ENCODE measurements at regions not wholly inside any gene's neighbourhood (a gene's known extent, or its start where the extent isn't known, plus 50 kb on each side); places are given as distances from the start of the nearest gene placed in this dataset.
A peak's percentile ranks its signal among the peaks of the same experiment; 100 is the strongest.

- no peak for DNase-seq
Measured at GRCh38 chr3:116849261-116849688, 139.7 kb downstream of the TUSC7 start.

DNA sequence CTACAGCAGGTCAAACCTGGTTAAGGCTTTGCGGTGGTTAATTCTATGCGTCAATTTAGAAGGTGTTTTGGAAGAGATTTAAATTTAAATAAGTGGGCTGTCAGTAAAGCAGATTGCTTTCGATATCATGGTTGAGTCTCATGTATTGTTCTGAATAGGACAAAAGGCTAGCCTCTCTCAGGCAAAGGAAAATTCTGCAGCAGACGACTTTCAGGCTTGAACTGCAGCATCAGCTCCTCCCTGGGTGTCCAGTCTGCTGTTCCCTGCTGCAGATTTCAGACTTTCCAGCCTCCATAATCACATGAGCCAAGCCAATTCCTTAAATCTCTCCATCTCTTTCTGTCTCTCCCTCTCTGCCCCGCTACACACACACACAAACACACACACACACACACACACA lies 143.2 kb downstream of the TUSC7 start:
- DNase-seq: no peak

DNA sequence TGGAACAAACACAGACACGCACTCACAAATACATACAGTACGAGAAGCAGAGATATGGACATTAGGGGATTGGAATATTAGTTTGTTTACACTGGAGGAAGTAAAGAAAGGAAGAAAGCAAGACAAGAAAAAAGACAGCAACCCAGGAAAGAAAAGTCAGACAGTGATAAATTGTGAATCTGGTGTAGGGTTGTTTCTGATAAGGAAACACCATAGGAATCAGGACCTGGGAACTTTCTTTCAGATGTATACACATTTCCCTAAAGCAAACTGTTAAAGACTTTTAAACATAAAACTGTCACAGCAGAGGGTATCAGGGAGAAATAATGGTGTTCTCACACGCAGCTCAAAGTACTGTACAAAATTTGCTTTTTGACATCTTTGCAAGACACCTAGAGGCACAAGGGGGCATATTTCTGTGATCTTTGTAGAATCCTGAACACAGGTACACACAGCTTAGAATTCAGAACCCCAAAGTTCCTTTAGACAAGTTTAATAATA lies 153.7 kb downstream of the TUSC7 start:
- no peak for DNase-seq

- DNase-seq: peak; percentile 1 to 25
Measured at GRCh38 chr3:116863822-116864589, 154.4 kb downstream of the TUSC7 start.

DNA sequence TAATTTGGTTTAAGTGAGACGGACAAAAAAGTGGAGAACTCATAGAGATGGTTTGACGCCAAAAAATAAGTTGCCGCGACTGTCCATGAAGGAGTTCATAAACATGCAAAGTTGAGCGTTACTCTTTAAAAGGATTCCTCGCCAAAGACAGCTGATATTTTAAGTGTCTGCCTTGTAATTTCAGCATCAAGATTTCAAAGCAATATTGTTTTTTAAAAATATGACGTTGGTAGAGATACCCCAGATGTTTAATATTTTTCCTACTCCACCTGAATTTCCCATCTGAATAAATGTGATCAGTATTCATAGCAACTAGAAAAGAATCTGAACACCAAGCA lies 155.0 kb downstream of the TUSC7 start:
- no peak for DNase-seq

DNA sequence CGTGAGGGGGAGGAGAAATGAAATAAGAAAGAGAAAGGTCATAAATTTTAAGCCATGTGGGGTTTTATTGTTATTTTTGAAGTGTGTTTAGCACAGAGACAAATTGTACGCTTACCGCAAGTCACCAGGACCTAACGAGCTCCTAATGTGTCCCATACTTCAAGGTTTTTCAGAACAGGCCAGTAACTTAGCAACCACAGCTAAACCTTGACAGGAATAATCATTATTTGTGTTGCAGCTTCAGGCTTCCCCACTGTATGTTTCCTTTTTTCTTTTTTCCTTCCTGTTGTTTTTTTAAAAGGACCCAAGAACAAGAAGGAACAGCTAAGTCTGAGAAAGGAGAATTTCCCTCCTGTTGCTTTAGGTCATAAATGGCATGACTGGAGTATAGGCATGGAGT lies 160.8 kb downstream of the TUSC7 start:
- no peak for DNase-seq

DNA sequence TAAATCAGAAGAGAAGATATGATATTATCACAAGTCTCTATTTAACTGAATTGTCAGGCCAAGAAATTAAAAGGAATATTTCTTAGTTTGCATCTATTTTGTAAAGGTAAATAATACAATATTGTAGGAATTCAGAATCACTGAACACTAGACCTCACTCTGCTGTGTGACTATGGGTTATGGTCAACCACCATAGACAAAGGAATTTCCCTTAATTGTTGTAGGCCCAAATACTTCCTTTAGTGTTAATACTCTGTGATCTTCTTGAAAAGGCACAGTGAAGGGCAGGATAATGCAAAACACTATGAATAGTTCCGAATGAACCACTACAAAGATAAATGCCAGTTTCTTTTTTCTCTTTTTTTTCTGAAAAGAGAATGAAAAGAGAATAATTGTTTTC lies 162.3 kb downstream of the TUSC7 start:
- no peak for DNase-seq

DNA sequence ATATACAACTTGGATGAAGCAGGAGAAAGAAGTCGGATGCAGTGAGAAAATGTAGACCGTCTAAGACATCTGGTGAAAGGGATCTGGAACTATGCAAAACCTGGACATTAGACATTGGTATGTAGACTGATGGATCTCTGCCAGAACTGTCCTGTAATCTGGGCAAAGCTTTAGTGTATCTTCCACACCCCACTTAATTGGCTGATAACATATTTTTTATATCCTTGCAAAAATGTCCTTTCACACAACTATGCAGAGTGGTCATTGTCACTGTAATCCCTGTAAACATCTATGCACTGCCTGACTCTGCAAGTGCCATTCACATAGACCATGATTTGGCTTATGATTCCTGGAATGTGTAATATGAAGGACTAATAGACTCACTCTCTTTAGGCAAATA lies 163.1 kb downstream of the TUSC7 start:
- DNase-seq: no peak

DNA sequence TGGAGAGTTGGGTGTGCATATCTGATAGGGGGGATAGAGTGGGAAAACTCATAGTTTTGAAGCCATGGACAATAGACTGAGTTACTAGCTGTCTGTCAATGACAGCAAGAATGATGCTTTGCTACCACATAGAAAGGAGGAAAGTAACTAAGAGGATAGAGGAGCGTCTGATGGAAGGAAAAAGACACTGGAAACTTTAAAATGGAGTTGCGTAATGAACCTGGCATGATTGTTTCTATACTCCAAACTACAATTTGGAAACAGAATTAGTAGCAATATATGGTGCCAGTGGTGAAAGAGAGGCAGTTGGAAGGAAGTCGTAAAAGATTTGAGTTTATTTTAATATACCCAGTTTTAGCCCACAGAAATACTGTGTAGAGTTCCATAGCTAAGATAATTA lies 163.6 kb downstream of the TUSC7 start:
- DNase-seq: no peak

- DNase-seq: no peak
Measured at GRCh38 chr3:116877968-116878367, 168.4 kb downstream of the TUSC7 start.

- no peak for DNase-seq
Measured at GRCh38 chr3:116886202-116886893, 176.8 kb downstream of the TUSC7 start.

DNA sequence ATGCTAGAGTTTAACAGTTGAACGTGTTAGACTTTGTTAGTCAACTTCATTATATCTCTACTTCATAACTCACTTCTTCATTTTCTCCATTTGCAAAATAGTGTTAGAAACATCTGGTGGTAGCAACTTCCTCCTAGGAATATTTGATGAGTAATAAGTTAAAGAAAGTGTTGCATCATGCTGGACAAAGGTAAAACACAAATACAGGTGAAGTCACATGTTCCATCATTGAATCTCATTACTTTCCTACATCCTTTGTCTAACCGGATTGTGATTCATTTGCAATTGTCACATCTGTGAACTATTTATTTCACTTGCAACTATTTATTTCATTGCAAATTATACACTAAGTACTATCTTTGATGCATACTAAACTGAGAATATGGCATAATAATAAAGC lies 186.5 kb downstream of the TUSC7 start:
- no peak for DNase-seq

DNA sequence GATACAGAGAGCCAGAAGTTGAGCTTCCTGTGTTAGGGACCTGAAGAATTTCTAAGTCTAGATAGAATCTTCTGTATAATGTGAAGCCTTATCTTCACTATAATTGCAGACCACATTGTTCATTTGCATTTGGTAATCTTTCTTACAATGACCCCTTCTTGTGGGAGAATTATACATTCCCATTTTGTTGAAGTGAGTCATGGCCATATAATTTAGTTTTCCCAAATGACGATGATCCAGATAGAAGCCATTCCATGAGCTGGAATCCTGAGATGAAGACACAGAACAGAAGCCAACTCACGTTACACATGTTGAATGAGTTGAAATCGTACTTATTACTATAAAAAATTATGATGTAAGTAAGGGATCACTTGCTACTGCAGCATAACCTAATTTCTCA lies 187.8 kb downstream of the TUSC7 start:
- no peak for DNase-seq

DNA sequence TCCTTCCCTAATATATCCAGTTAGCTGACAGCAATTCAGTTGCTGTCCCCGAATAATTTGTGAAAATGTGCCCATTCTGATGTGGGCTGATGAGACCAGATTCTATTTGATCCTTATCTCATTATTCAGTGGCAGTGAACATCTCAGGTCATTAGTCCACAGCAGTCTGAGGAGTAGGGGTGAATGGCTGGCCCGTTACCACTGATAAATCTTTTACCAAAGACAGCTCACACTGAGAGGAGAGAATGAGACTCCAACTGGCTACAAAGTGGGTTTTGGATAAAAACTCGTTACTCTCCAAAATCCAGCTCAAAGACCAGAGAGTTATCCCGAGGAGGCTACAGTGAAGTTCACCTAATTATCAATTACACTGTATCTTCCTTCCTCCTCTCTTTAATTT lies 189.7 kb downstream of the TUSC7 start:
- DNase-seq: no peak

- DNase-seq: no peak
Measured at GRCh38 chr3:116905334-116905733, 195.8 kb downstream of the TUSC7 start.

GRCh38 chr3:116905794-116906193 lies 196.2 kb downstream of the TUSC7 start:
- DNase-seq: no peak

GRCh38 chr3:116912116-116912515 lies 202.5 kb downstream of the TUSC7 start:
- DNase-seq: no peak

DNA sequence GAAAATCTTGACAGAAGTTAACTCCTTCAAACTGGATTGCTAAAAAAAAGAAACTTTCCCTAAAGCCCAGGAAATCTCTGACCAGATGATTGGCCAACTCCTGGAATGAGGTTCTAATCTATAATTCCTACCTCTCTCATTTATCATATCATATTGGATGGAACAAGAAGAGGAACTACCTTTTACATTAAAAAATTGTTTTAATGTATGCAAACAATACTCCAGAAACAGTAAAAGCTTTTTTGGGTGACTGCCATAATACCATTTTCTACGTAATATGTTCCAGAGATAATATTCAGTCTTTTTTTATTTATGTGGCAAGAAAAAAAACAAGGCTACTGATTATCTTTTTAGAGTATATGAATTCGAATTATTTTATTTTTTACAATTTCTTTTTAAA lies 204.4 kb downstream of the TUSC7 start:
- no peak for DNase-seq

DNA sequence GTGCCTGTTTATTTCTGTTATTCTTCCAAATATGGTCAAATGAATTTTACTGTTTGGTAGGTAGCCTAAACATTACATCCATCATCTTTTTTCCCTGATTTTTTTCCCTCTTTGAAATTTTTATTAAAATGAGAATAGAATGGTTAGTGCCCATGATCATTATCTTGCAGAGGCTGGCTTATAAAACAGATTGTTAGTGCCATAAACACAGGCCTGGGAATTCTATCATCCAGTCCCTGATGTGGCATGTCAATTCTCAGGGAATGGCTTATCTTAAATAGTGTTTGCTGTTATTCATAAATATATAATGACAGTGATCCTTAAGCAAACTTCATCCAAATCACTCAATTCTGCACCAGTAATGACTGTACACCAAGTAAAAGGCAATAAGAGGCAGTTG lies 207.3 kb downstream of the TUSC7 start:
- no peak for DNase-seq

- no peak for DNase-seq
Measured at GRCh38 chr3:116920826-116921610, 211.4 kb downstream of the TUSC7 start.

DNA sequence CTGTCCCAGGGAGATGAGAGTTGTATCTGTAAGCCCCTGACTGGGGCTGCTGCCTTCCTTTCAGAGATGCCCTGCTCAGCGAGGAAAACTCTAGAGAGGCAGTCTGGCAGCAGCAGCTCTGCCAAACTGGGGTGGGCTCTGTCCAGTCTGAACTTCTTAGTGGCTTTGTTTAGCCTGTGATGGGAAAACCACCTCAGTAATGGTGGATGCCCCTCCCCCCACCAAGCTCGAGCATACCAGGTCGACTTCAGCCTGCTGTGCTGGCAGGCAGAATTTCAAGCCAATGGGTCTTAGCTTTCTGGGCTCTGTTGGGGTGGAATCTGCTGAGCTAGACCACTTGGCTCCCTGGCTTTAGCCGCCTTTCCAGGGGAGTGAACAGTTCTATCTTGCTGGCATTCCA lies 218.3 kb downstream of the TUSC7 start:
- DNase-seq: no peak

GRCh38 chr3:116929505-116930222 lies 220.1 kb downstream of the TUSC7 start:
- no peak for DNase-seq

GRCh38 chr3:116930786-116931185 lies 221.2 kb downstream of the TUSC7 start:
- no peak for DNase-seq
